Fibroblast of mammary gland (primary cell): ENCODE measurements at regions not wholly inside any gene's neighbourhood (a gene's known extent, or its start where the extent isn't known, plus 50 kb on each side); places are given as distances from the start of the nearest gene placed in this dataset.
"Not testable (repeated sequence)": the region's sequence is repeated elsewhere in the genome, so short reads cannot be mapped to it uniquely, and the experiment has no call there.

ENCODE experiments used
- DNase-seq: peaks from one replicate; pipeline ENCODE4 v3.0.0-alpha.2; 2010; ENCODE audit warnings: low read depth
- H3K4me3 ChIP-seq: 2 replicates; pipeline ENCODE4 v1.5.1; 2011; ENCODE audit warnings: low read depth, mild to moderate bottlenecking, low read length, moderate library complexity; ENCODE audit not compliant: control insufficient read depth
- CTCF ChIP-seq: conservative IDR thresholded peaks from 2 replicates; pipeline ENCODE4 v1.5.1; 2011; ENCODE audit warnings: low read depth, low read length, inconsistent platforms; ENCODE audit not compliant: control insufficient read depth, insufficient read depth

GRCh38 chr14:105765893-105766614 lies 239.7 kb downstream of the TMEM121 start:
- DNase-seq, result no peak
- no peak overlapping the region for H3K4me3 ChIP-seq
- TF ChIP-seq CTCF, result no peak

GRCh38 chr14:105767315-105767714 lies 240.9 kb downstream of the TMEM121 start:
- no peak for TF ChIP-seq CTCF
- no peak for DNase-seq

GRCh38 chr14:105768039-105768438 lies 241.7 kb downstream of the TMEM121 start:
- H3K4me3 ChIP-seq, DNase-seq: not testable (repeated sequence)

More at GRCh38 chr14:105767315-105767714, 240.9 kb downstream of the TMEM121 start:
- no peak overlapping the region for H3K4me3 ChIP-seq

GRCh38 chr14:105769061-105769730 lies 242.8 kb downstream of the TMEM121 start:
- not testable (repeated sequence) for DNase-seq, H3K4me3 ChIP-seq

GRCh38 chr14:105770619-105771216 lies 244.3 kb downstream of the TMEM121 start:
- DNase-seq, H3K4me3 ChIP-seq: not testable (repeated sequence)

- DNase-seq, H3K4me3 ChIP-seq: not testable (repeated sequence)
Measured at GRCh38 chr14:105771261-105772226, 245.2 kb downstream of the TMEM121 start.

GRCh38 chr14:105772710-105773250 lies 246.4 kb downstream of the TMEM121 start:
- DNase-seq, H3K4me3 ChIP-seq: not testable (repeated sequence)

- no peak for TF ChIP-seq CTCF
- no peak for DNase-seq
- no peak overlapping the region for H3K4me3 ChIP-seq
Measured at GRCh38 chr14:105773584-105773983, 247.2 kb downstream of the TMEM121 start.

- TF ChIP-seq CTCF, result no peak
- no peak for DNase-seq
- no peak overlapping the region for H3K4me3 ChIP-seq
Measured at GRCh38 chr14:105774001-105774400, 247.6 kb downstream of the TMEM121 start.

- H3K4me3 ChIP-seq, DNase-seq: not testable (repeated sequence)
Measured at GRCh38 chr14:105774585-105775348, 248.4 kb downstream of the TMEM121 start.

- not testable (repeated sequence) for H3K4me3 ChIP-seq, DNase-seq
Measured at GRCh38 chr14:105775349-105775923, 249.1 kb downstream of the TMEM121 start.
